Neural cell (in vitro differentiated cells): ENCODE measurements at regions not wholly inside any gene's neighbourhood (a gene's known extent, or its start where the extent isn't known, plus 50 kb on each side); places are given as distances from the start of the nearest gene placed in this dataset.

Experiments used
- H2AFZ ChIP-seq: fragments of 200-600, 300-800 bp; sonication (generic), shearing (Covaris generic); 2 replicates; pipeline ENCODE4 v1.6.0; 2014; ENCODE audit warnings: low read depth, mild to moderate bottlenecking, antibody characterized with exemption, low read length, moderate library complexity
- H3F3A ChIP-seq: fragments of 200-600 bp; shearing (Covaris generic); 2 replicates; pipeline ENCODE4 v1.6.1; 2016; ENCODE audit warnings: mild to moderate bottlenecking, moderate library complexity, mixed read lengths, antibody characterized with exemption, low read length; ENCODE audit not compliant: insufficient read depth, poor library complexity, severe bottlenecking
- H3K27ac ChIP-seq: fragments of 200-600, 300-800 bp; sonication (generic), shearing (Covaris generic); 2 replicates; pipeline ENCODE4 v1.5.1; 2014; ENCODE audit warnings: mild to moderate bottlenecking, low read length, moderate library complexity
- H3K27me3 ChIP-seq: fragments of 300-800, 200-600 bp; sonication (generic), shearing (Covaris generic); 2 replicates; pipeline ENCODE4 v1.6.0; 2014; ENCODE audit warnings: mild to moderate bottlenecking, low read depth, low read length, moderate library complexity; ENCODE audit not compliant: insufficient read depth
- H3K36me3 ChIP-seq: fragments of 300-800, 200-600 bp; sonication (generic), shearing (Covaris generic); 2 replicates; pipeline ENCODE4 v1.5.1; 2014; ENCODE audit warnings: mild to moderate bottlenecking, antibody characterized with exemption, low read length, moderate library complexity; ENCODE audit not compliant: insufficient read depth
- H3K4me2 ChIP-seq: fragments of 300-800, 200-600 bp; sonication (generic), shearing (Covaris generic); 2 replicates; pipeline ENCODE4 v1.6.0; 2014; ENCODE audit warnings: mild to moderate bottlenecking, low read length
- H3K4me3 ChIP-seq: fragments of 300-800, 200-600 bp; sonication (generic), shearing (Covaris generic); 2 replicates; pipeline ENCODE4 v1.5.1; 2014; ENCODE audit warnings: mild to moderate bottlenecking, low read length, moderate library complexity
- H3K79me2 ChIP-seq: fragments of 200-600 bp; shearing (Covaris generic); replicated peaks from 2 replicates; pipeline ENCODE4 v1.6.0; 2014; ENCODE audit warnings: mild to moderate bottlenecking, low read length, moderate library complexity; ENCODE audit not compliant: insufficient read depth
- H3K9ac ChIP-seq: fragments of 300-800, 200-600 bp; sonication (generic), shearing (Covaris generic); 2 replicates; pipeline ENCODE4 v1.6.1; 2016; ENCODE audit warnings: mild to moderate bottlenecking, low read length, mixed read lengths
- H3K9me2 ChIP-seq: fragments of 200-600 bp; shearing (Covaris generic); 2 replicates; pipeline ENCODE4 v1.6.1; 2016; ENCODE audit warnings: mild to moderate bottlenecking, low read length, mixed read lengths; ENCODE audit not compliant: insufficient read depth
- H3K9me3 ChIP-seq: fragments of 200-600, 300-800 bp; sonication (generic), shearing (Covaris generic); 2 replicates; pipeline ENCODE4 v1.6.1; 2016; ENCODE audit warnings: mild to moderate bottlenecking, mixed run types, low read length, moderate library complexity, mixed read lengths
- H4K20me1 ChIP-seq: fragments of 200-600 bp; shearing (Covaris generic); 2 replicates; pipeline ENCODE4 v1.6.1; 2016; ENCODE audit warnings: mild to moderate bottlenecking, mixed run types; ENCODE audit not compliant: insufficient read depth
- EP300 ChIP-seq: fragments of 450-650 bp; conservative IDR thresholded peaks from 2 replicates; pipeline ENCODE4 v1.6.1; 2014; ENCODE audit warnings: antibody characterized with exemption, mild to moderate bottlenecking, moderate library complexity; ENCODE audit not compliant: poor library complexity, severe bottlenecking
- EZH2 ChIP-seq: fragments of 200-600, 300-800 bp; shearing (Covaris generic), sonication (generic); IDR thresholded peaks from 2 replicates; pipeline ENCODE4 v1.6.1; 2014; ENCODE audit warnings: antibody characterized with exemption, low read length, borderline replicate concordance, mild to moderate bottlenecking; ENCODE audit not compliant: insufficient read depth, poor library complexity, severe bottlenecking
- MXI1 ChIP-seq: fragments of 450-650 bp; conservative IDR thresholded peaks from 2 replicates; pipeline ENCODE4 v1.6.1; 2014; ENCODE audit warnings: antibody characterized with exemption, mild to moderate bottlenecking; ENCODE audit not compliant: poor library complexity, severe bottlenecking
- POLR2AphosphoS5 ChIP-seq: IDR thresholded peaks from 2 replicates; pipeline ENCODE4 v1.6.1; 2012
- RAD21 ChIP-seq: fragments of 450-650 bp; conservative IDR thresholded peaks from 2 replicates; pipeline ENCODE4 v1.6.1; 2014; ENCODE audit warnings: antibody characterized with exemption, mild to moderate bottlenecking, moderate library complexity
- SMC3 ChIP-seq: fragments of 450-650 bp; conservative IDR thresholded peaks from 2 replicates; pipeline ENCODE4 v1.6.1; 2014; ENCODE audit warnings: antibody characterized with exemption, mild to moderate bottlenecking, moderate library complexity; ENCODE audit not compliant: poor library complexity
- TAF1 ChIP-seq: IDR thresholded peaks from 2 replicates; pipeline ENCODE4 v1.6.1; 2012; ENCODE audit warnings: low read depth
- TF ChIP-seq, protein P1 (sequence below): fragments of 450-650 bp; IDR thresholded peaks from 2 replicates; pipeline ENCODE4 v1.5.1; 2014; ENCODE audit warnings: antibody characterized with exemption, mild to moderate bottlenecking, moderate library complexity; ENCODE audit not compliant: poor library complexity, severe bottlenecking
- TF ChIP-seq, protein P2 (sequence below): IDR thresholded peaks from 2 replicates; pipeline ENCODE4 v1.6.1; 2012; ENCODE audit warnings: borderline replicate concordance

DNA sequence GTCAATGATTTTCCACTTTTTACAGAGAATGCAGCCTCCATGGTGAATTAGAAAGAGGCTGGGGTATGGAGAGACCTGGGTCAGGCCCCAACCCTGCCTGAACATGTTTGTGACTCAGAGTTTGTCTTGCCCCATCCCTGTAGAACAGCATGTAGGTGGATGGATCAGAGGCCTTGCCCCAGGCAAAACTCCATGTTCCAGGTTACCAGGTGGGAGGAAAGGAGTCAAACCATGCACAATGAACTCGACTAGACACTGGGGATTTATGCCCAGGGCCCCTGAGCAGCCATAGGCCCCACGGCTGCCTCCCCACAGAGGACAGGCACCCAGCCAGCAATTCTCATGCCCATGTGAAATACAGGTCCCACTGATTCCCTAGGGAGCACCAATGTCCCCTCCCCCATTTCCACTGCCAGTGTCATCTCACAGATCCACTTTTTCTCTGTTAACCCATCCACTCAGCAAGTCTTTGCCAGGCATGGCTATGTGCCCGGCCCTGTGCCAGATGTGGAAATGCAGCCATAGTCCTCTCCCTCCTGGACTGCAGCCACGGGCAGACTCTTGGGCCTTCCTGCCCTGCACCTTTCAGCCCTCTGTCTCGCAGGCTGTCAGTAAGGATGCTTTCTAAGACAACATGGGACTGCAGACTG lies 737.8 kb upstream of the HS6ST1 start:
- Histone ChIP-seq H3K27ac (no peak overlapping the region), H4K20me1 (no peaks in the 10 kb centered on the region), H3K4me3 (no peak overlapping the region), H3K36me3 (no peaks in the 10 kb centered on the region), H3K9me2 (no peaks in the 10 kb centered on the region), H3K4me2 (no peak overlapping the region), H3K9ac (no peak overlapping the region), H3K9me3 (no peaks in the 10 kb centered on the region), H2AFZ (no peak overlapping the region), H3K27me3 (no peaks in the 10 kb centered on the region), H3F3A (no peaks in the 10 kb centered on the region), H3K79me2 (no peaks in the 10 kb centered on the region)
- TF ChIP-seq MXI1 (no peak), TAF1 (no peak), SMC3 (no peak), EP300 (no peak), RAD21 (no peak), EZH2 (no peak), POLR2AphosphoS5 (no peak)
- TF ChIP-seq, protein P1, sequence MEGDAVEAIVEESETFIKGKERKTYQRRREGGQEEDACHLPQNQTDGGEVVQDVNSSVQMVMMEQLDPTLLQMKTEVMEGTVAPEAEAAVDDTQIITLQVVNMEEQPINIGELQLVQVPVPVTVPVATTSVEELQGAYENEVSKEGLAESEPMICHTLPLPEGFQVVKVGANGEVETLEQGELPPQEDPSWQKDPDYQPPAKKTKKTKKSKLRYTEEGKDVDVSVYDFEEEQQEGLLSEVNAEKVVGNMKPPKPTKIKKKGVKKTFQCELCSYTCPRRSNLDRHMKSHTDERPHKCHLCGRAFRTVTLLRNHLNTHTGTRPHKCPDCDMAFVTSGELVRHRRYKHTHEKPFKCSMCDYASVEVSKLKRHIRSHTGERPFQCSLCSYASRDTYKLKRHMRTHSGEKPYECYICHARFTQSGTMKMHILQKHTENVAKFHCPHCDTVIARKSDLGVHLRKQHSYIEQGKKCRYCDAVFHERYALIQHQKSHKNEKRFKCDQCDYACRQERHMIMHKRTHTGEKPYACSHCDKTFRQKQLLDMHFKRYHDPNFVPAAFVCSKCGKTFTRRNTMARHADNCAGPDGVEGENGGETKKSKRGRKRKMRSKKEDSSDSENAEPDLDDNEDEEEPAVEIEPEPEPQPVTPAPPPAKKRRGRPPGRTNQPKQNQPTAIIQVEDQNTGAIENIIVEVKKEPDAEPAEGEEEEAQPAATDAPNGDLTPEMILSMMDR, result no peak
- TF ChIP-seq, protein P2, sequence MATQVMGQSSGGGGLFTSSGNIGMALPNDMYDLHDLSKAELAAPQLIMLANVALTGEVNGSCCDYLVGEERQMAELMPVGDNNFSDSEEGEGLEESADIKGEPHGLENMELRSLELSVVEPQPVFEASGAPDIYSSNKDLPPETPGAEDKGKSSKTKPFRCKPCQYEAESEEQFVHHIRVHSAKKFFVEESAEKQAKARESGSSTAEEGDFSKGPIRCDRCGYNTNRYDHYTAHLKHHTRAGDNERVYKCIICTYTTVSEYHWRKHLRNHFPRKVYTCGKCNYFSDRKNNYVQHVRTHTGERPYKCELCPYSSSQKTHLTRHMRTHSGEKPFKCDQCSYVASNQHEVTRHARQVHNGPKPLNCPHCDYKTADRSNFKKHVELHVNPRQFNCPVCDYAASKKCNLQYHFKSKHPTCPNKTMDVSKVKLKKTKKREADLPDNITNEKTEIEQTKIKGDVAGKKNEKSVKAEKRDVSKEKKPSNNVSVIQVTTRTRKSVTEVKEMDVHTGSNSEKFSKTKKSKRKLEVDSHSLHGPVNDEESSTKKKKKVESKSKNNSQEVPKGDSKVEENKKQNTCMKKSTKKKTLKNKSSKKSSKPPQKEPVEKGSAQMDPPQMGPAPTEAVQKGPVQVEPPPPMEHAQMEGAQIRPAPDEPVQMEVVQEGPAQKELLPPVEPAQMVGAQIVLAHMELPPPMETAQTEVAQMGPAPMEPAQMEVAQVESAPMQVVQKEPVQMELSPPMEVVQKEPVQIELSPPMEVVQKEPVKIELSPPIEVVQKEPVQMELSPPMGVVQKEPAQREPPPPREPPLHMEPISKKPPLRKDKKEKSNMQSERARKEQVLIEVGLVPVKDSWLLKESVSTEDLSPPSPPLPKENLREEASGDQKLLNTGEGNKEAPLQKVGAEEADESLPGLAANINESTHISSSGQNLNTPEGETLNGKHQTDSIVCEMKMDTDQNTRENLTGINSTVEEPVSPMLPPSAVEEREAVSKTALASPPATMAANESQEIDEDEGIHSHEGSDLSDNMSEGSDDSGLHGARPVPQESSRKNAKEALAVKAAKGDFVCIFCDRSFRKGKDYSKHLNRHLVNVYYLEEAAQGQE, result no peak

DNA sequence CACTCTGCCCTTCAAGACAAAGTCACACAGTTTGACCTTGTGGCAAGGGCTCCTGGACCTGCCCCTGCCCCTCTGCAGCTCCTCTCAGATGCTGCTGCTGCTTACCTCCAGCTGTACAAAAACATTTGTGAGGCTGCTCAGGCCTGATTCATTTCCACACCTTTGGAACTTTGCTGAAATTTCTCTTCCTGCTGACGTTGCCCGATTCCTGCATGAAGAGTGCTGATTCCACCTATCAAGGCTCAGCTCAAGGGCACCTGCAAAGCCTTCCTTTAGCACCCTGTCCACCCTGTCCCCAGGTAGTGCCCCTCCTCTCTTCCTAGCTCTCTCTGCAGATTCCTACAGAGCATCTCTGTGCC lies 738.3 kb upstream of the HS6ST1 start:
- H3K27ac ChIP-seq, result no peak overlapping the region
- H3K9me3 ChIP-seq, result no peaks in the 10 kb centered on the region
- H4K20me1 ChIP-seq, result no peaks in the 10 kb centered on the region
- H3F3A ChIP-seq, result no peaks in the 10 kb centered on the region
- no peaks in the 10 kb centered on the region for H3K79me2 ChIP-seq
- no peaks in the 10 kb centered on the region for H3K9me2 ChIP-seq
- no peaks in the 10 kb centered on the region for H3K27me3 ChIP-seq
- no peak overlapping the region for H3K9ac ChIP-seq
- no peak for TF ChIP-seq TAF1
- no peak for TF ChIP-seq MXI1
- TF ChIP-seq RAD21, result no peak
- TF ChIP-seq, protein P1, result no peak
- TF ChIP-seq, protein P2, result no peak
- no peak for TF ChIP-seq EZH2
- H3K4me3 ChIP-seq, result no peak overlapping the region
- H2AFZ ChIP-seq, result no peak overlapping the region
- H3K4me2 ChIP-seq, result no peak overlapping the region
- no peaks in the 10 kb centered on the region for H3K36me3 ChIP-seq
